H1 (cell line): ENCODE measurements at regions not wholly inside any gene's neighbourhood (a gene's known extent, or its start where the extent isn't known, plus 50 kb on each side); places are given as distances from the start of the nearest gene placed in this dataset.

Experiments
- BACH1 ChIP-seq: IDR thresholded peaks from 2 replicates; pipeline ENCODE4 v1.6.1; 2012; ENCODE audit warnings: low read length, improper control_type of control experiment
- TAF1 ChIP-seq: IDR thresholded peaks from 2 replicates; pipeline ENCODE4 v1.6.1; 2011; ENCODE audit warnings: mild to moderate bottlenecking, low read depth, low read length

DNA sequence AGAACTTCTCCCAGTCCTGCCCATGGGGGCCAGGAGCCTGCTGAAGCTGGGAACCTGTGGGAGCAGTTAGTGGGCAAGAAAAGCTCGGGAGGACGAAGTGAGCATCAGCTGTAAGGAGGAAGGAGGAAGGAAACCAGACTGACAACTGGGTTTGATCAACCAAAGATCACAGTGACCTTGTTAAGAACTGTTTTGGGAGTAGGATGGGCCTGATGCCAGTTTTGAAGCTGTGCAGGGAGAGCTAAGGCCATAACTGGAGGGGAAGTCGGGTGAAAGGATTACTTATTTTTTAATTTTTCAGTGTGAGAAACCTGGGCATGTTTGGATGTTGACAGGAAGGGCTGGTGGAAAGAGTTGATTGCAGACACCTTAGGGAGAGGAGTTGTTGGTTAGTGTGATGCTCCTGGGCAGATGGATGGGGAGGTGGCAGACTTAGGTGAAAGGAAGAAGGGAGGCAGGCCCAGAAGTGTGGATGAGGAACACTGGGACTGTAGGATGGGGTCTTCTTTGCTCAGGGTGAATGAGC lies 58.3 kb upstream of the KLF4 start (continued):
- TF ChIP-seq BACH1 (no peak), TAF1 (no peak)
